Gastroesophageal sphincter (tissue), 4 donors: ENCODE measurements at regions not wholly inside any gene's neighbourhood (a gene's known extent, or its start where the extent isn't known, plus 50 kb on each side); places are given as distances from the start of the nearest gene placed in this dataset.

ENCODE experiments used
- ATAC-seq: fragments of 150-250 bp; one replicate; pipeline ENCODE4 v1.9.1; 2016; ENCODE audit warnings: mild to moderate bottlenecking, moderate library complexity
- H3K27ac ChIP-seq, 4 donors: fragments of 200-600 bp; sonication (generic) in 3 of 4; 1 replicate in 3 of 4; 2 replicates in 1 of 4; pipeline ENCODE4 v1.5.1; 2016 to 2019
- H3K27me3 ChIP-seq: fragments of 200-600 bp; sonication (generic); one replicate; pipeline ENCODE4 v1.5.1; 2019
- H3K36me3 ChIP-seq, 2 donors: fragments of 200-600 bp; sonication (generic); one replicate each; pipeline ENCODE4 v1.5.1; 2019; ENCODE audit warnings: control low read depth in 1 of 2
- H3K4me1 ChIP-seq, 3 donors: fragments of 200-600 bp; sonication (generic); 1 replicate in 2 of 3; 2 replicates in 1 of 3; pipeline ENCODE4 v1.5.1; 2016 to 2019; ENCODE audit warnings: control low read depth in 2 of 3
- H3K4me3 ChIP-seq, 2 donors: fragments of 200-600 bp; sonication (generic); one replicate each; pipeline ENCODE4 v1.5.1; 2019; ENCODE audit warnings: mild to moderate bottlenecking in 1 of 2, moderate library complexity in 1 of 2
- H3K9me3 ChIP-seq, 3 donors: fragments of 200-600 bp; sonication (generic); one replicate each; pipeline ENCODE4 v1.5.1; 2017 to 2019; ENCODE audit warnings: control low read depth in 2 of 3
- CTCF ChIP-seq, 4 experiments: fragments of 200-600 bp in 2 of 4; fragments of 450-650 bp in 2 of 4; sonication (generic) in 1 of 4; IDR thresholded peaks; one replicate each; pipeline ENCODE4 v1.5.1; 2017 to 2019; ENCODE audit warnings: antibody characterized with exemption in 4 of 4, mild to moderate bottlenecking in 2 of 4, moderate library complexity in 2 of 4
- EP300 ChIP-seq: sonication (generic); formaldehyde crosslinking; IDR thresholded peaks from one replicate; pipeline ENCODE4 v1.6.1; 2017; ENCODE audit warnings: antibody characterized with exemption, mild to moderate bottlenecking
- POLR2A ChIP-seq, 2 donors: fragments of 450-650 bp; IDR thresholded peaks; one replicate each; pipeline ENCODE4 v1.6.1; 2017; ENCODE audit warnings: antibody characterized with exemption in 2 of 2, mild to moderate bottlenecking in 2 of 2, moderate library complexity in 1 of 2
- POLR2AphosphoS5 ChIP-seq: sonication (generic); formaldehyde crosslinking; IDR thresholded peaks from one replicate; pipeline ENCODE4 v1.6.1; 2017; ENCODE audit warnings: antibody characterized with exemption
- WGBS, 2 donors: methylation state at CpG; one replicate each; pipeline ENCODE4 v1.1.5; 2018; ENCODE audit warnings: low coverage in 1 of 2; 5-methylcytosine and 5-hydroxymethylcytosine counted together

- no peaks in the 10 kb centered on the region for H3K9me3 ChIP-seq
- no peaks in the 10 kb centered on the region for H3K27me3 ChIP-seq
- ATAC-seq = no peak
- 100% methylated on average over 2 of the region's 2 CpGs for WGBS, 2 donors
- H3K36me3 ChIP-seq = no peaks in the 10 kb centered on the region
- H3K4me3 ChIP-seq = no peak overlapping the region
- H3K27ac ChIP-seq = no peak overlapping the region
- peaks cover 0 to 16% (median 0%) of the 10 kb centered on the region in 3 donors for H3K4me1 ChIP-seq
- no peak for TF ChIP-seq POLR2AphosphoS5
Measured at GRCh38 chr1:56019922-56020321, 559.4 kb downstream of the PLPP3 start.

- no peak overlapping the region for H3K27ac ChIP-seq
- H3K9me3 ChIP-seq = no peaks in the 10 kb centered on the region
- no peak overlapping the region for H3K4me3 ChIP-seq
- peaks cover 0 to 16% (median 0%) of the 10 kb centered on the region in 3 donors for H3K4me1 ChIP-seq
- no peaks in the 10 kb centered on the region for H3K27me3 ChIP-seq
- no peaks in the 10 kb centered on the region for H3K36me3 ChIP-seq
- no peak for TF ChIP-seq POLR2AphosphoS5
- no peak for TF ChIP-seq CTCF (IDR thresholded peaks at IDR 0.05)
- TF ChIP-seq EP300 = no peak
- TF ChIP-seq POLR2A (IDR thresholded peaks at IDR 0.05) = no peak
- no peak for ATAC-seq
Measured at GRCh38 chr1:56019472-56019871, 559.9 kb downstream of the PLPP3 start.

GRCh38 chr1:56017336-56017735, 562.0 kb downstream of the PLPP3 start:
- TF ChIP-seq CTCF (IDR thresholded peaks at IDR 0.05) = no peak
- TF ChIP-seq POLR2AphosphoS5 = no peak
- no peak for TF ChIP-seq EP300
- TF ChIP-seq POLR2A (IDR thresholded peaks at IDR 0.05) = no peak
- no peak overlapping the region for H3K4me3 ChIP-seq
- WGBS, 2 donors = 71 to 83% methylated on average over 2 of the region's 2 CpGs
- H3K4me1 ChIP-seq = peaks cover 0 to 16% (median 0%) of the 10 kb centered on the region in 3 donors
- no peaks in the 10 kb centered on the region for H3K36me3 ChIP-seq
- no peak for ATAC-seq
- H3K27me3 ChIP-seq = no peaks in the 10 kb centered on the region
- H3K9me3 ChIP-seq = no peaks in the 10 kb centered on the region
- H3K27ac ChIP-seq = no peak overlapping the region

GRCh38 chr1:56003846-56004245, 575.5 kb downstream of the PLPP3 start:
- ATAC-seq = no peak
- WGBS, 2 donors = 55% methylated on average over 1 of the region's 1 CpG; no CpG with 5 or more reads in 1 of the 2 donors
- Histone ChIP-seq H3K36me3 (no peaks in the 10 kb centered on the region), H3K4me1 (no peaks in the 10 kb centered on the region), H3K27ac (no peak overlapping the region), H3K9me3 (peaks cover 0 to 7% (median 0%) of the 10 kb centered on the region in 3 donors), H3K27me3 (no peaks in the 10 kb centered on the region), H3K4me3 (no peak overlapping the region)
- TF ChIP-seq POLR2AphosphoS5 (no peak), EP300 (no peak)

- no peak overlapping the region for H3K4me3 ChIP-seq
- TF ChIP-seq POLR2AphosphoS5 = no peak
- no peak for TF ChIP-seq EP300
- TF ChIP-seq CTCF (IDR thresholded peaks at IDR 0.05) = no peak
- no peak for TF ChIP-seq POLR2A (IDR thresholded peaks at IDR 0.05)
Measured at GRCh38 chr1:56002231-56002630, 577.1 kb downstream of the PLPP3 start.

GRCh38 chr1:56000424-56000823, 578.9 kb downstream of the PLPP3 start:
- no peaks in the 10 kb centered on the region for H3K4me1 ChIP-seq
- peaks cover 0 to 7% (median 0%) of the 10 kb centered on the region in 3 donors for H3K9me3 ChIP-seq
- no peaks in the 10 kb centered on the region for H3K36me3 ChIP-seq
- H3K27ac ChIP-seq = no peak overlapping the region
- TF ChIP-seq POLR2A (IDR thresholded peaks at IDR 0.05) = no peak
- H3K4me3 ChIP-seq = no peak overlapping the region
- 81 to 98% methylated on average over 3 of the region's 3 CpGs for WGBS, 2 donors
- no peaks in the 10 kb centered on the region for H3K27me3 ChIP-seq
- ATAC-seq = no peak

More at GRCh38 chr1:56002231-56002630, 577.1 kb downstream of the PLPP3 start:
- no peak overlapping the region for H3K27ac ChIP-seq
- peaks cover 0 to 7% (median 0%) of the 10 kb centered on the region in 3 donors for H3K9me3 ChIP-seq
- no peak for ATAC-seq
- H3K27me3 ChIP-seq = no peaks in the 10 kb centered on the region
- H3K36me3 ChIP-seq = no peaks in the 10 kb centered on the region
- no peaks in the 10 kb centered on the region for H3K4me1 ChIP-seq
- 87 to 97% methylated on average over 4 to 5 of the region's 5 CpGs for WGBS, 2 donors

- Histone ChIP-seq H3K9me3 (no peaks in the 10 kb centered on the region), H3K4me3 (no peak overlapping the region), H3K27me3 (no peaks in the 10 kb centered on the region), H3K4me1 (no peaks in the 10 kb centered on the region), H3K27ac (no peak overlapping the region), H3K36me3 (no peaks in the 10 kb centered on the region)
- 0 to 22% methylated on average over 1 of the region's 1 CpG for WGBS, 2 donors
- TF ChIP-seq POLR2A (IDR thresholded peaks at IDR 0.05) (no peak), EP300 (no peak), CTCF (IDR thresholded peaks at IDR 0.05) (no peak), POLR2AphosphoS5 (peak; percentile 73)
- ATAC-seq = peak; percentile 71
Measured at GRCh38 chr1:55997536-55997935, 581.8 kb downstream of the PLPP3 start.
